Nephron (organoid): ENCODE measurements at regions not wholly inside any gene's neighbourhood (a gene's known extent, or its start where the extent isn't known, plus 50 kb on each side); places are given as distances from the start of the nearest gene placed in this dataset.

Experiments used
- H3K27ac Mint-ChIP-seq, 3 experiments: 2 replicates each; pipeline ENCODE4 v1.8.0; 2020; ENCODE audit warnings: mixed read lengths in 3 of 3, mild to moderate bottlenecking in 2 of 3, moderate library complexity in 1 of 3
- H3K27me3 Mint-ChIP-seq: 2 replicates; pipeline ENCODE4 v1.8.0; 2021; ENCODE audit warnings: low read depth, mild to moderate bottlenecking, moderate library complexity, mixed read lengths
- H3K36me3 Mint-ChIP-seq: 2 replicates; pipeline ENCODE4 v1.8.0; 2020; ENCODE audit warnings: low read depth, mixed read lengths
- H3K4me1 Mint-ChIP-seq: 2 replicates; pipeline ENCODE4 v1.8.0; 2020; ENCODE audit warnings: mixed read lengths
- H3K4me3 Mint-ChIP-seq, 3 experiments: 2 replicates each; pipeline ENCODE4 v1.8.0; 2020; ENCODE audit warnings: mild to moderate bottlenecking in 3 of 3, mixed read lengths in 3 of 3, moderate library complexity in 2 of 3
- H3K9me3 Mint-ChIP-seq: 2 replicates; pipeline ENCODE4 v1.8.0; 2020; ENCODE audit warnings: mixed read lengths
- TF ChIP-seq, protein P1 (sequence below), 3 experiments: fragments of 200-600 bp; sonication (generic); IDR thresholded peaks; one replicate each; pipeline ENCODE4 v1.5.0; 2021; ENCODE audit warnings: antibody characterized with exemption in 3 of 3; ENCODE audit not compliant: unreplicated experiment in 3 of 3

DNA sequence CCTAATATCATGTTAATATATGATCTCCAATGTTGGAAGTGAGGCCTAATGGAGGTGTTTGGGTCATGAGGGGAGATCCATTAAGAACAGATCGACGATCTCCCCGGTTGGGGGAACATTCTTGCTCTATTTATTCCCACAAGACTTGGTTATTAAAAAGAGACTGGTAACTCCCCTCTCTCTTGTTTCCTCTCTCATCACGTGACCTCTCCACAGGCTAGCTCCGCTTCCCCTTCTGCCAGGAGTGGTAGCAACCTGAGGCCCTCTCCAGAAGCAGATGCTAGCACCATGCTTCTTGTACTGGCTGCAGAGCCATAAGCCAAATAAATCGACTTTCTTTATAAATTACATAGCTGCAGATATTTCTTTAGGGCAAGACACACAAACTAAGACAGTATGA lies 794.4 kb downstream of the MTRR start:
- TF ChIP-seq, protein P1, sequence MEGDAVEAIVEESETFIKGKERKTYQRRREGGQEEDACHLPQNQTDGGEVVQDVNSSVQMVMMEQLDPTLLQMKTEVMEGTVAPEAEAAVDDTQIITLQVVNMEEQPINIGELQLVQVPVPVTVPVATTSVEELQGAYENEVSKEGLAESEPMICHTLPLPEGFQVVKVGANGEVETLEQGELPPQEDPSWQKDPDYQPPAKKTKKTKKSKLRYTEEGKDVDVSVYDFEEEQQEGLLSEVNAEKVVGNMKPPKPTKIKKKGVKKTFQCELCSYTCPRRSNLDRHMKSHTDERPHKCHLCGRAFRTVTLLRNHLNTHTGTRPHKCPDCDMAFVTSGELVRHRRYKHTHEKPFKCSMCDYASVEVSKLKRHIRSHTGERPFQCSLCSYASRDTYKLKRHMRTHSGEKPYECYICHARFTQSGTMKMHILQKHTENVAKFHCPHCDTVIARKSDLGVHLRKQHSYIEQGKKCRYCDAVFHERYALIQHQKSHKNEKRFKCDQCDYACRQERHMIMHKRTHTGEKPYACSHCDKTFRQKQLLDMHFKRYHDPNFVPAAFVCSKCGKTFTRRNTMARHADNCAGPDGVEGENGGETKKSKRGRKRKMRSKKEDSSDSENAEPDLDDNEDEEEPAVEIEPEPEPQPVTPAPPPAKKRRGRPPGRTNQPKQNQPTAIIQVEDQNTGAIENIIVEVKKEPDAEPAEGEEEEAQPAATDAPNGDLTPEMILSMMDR (IDR thresholded peaks at IDR 0.05; ENCODE audit: unreplicated experiment in 3 of 3): no peak
- Mint-ChIP-seq H3K27me3 (peaks cover 3% of the 10 kb centered on the region), H3K9me3 (no peaks in the 10 kb centered on the region), H3K4me1 (no peaks in the 10 kb centered on the region), H3K27ac (no peak overlapping the region), H3K4me3 (no peak overlapping the region), H3K36me3 (no peaks in the 10 kb centered on the region)

DNA sequence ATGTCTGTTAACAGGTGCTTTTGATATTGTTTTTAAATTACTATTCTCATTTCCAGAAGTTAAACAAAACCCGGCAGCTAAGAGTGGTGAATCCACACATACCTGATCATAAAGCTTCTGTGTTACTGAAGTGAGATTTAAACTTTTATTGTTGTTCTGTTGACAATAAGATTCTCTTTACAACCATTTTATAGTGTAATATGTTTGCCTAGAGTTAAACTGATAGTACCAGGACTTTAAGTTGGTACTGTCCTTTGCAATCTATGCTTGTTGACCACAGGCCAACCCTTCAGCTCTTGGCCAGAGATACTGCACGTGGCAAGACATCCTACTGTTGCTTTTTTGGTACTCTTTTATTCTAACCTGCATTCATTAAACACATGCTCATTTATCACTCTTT lies 806.2 kb downstream of the MTRR start:
- Mint-ChIP-seq H3K4me1 (no peaks in the 10 kb centered on the region), H3K27me3 (no peaks in the 10 kb centered on the region), H3K36me3 (no peaks in the 10 kb centered on the region), H3K9me3 (no peaks in the 10 kb centered on the region), H3K27ac (no peak overlapping the region), H3K4me3 (no peak overlapping the region)
- TF ChIP-seq, protein P1 (IDR thresholded peaks at IDR 0.05; ENCODE audit: unreplicated experiment in 3 of 3): no peak

DNA sequence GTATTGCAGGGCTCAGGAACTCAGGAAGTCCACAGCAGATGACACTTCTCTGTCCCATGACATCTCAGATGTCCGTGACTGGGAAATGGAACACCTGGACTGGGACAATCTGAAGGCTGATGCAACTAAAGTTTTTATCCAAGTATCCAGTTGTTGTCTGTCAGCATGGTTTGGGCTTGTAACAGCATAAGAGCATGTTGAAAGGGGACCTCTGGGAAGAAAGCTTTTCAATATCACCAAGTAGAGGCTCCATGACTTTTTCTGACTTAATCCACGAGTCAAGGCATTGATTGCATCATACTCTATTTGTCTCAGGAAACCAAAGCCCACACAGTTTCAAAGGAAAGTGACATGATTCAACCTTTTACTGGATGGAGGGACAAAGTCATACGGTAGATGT lies 807.7 kb downstream of the MTRR start:
- H3K27me3 Mint-ChIP-seq: no peaks in the 10 kb centered on the region
- H3K27ac Mint-ChIP-seq: no peak overlapping the region
- H3K4me1 Mint-ChIP-seq: no peaks in the 10 kb centered on the region
- no peak overlapping the region for H3K4me3 Mint-ChIP-seq
- TF ChIP-seq, protein P1 (IDR thresholded peaks at IDR 0.05; ENCODE audit: unreplicated experiment in 3 of 3): no peak
- no peaks in the 10 kb centered on the region for H3K36me3 Mint-ChIP-seq
- H3K9me3 Mint-ChIP-seq: no peaks in the 10 kb centered on the region

DNA sequence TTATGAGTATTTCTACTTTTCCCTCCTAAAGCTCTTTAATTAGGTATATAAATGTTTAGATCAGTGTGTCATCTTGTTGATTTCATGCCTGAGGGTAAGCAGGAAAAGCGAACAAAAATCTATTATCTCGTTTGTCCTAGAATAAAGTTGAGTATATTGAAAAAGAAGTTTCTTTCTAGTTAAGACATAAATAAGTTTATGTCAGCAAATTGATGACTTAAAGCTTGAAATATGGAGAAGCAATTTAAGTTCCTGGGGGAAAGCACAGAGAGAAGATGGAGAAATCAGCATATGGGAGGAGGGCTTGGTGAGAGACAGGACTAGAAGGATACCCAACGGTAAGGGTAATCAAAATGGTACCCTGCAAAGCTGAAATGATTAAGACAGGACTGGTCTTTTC lies 813.4 kb downstream of the MTRR start:
- Mint-ChIP-seq H3K36me3 (no peaks in the 10 kb centered on the region), H3K4me1 (no peaks in the 10 kb centered on the region), H3K27me3 (no peaks in the 10 kb centered on the region), H3K9me3 (no peaks in the 10 kb centered on the region), H3K27ac (no peak overlapping the region), H3K4me3 (no peak overlapping the region)
- TF ChIP-seq, protein P1 (IDR thresholded peaks at IDR 0.05; ENCODE audit: unreplicated experiment in 3 of 3): no peak

DNA sequence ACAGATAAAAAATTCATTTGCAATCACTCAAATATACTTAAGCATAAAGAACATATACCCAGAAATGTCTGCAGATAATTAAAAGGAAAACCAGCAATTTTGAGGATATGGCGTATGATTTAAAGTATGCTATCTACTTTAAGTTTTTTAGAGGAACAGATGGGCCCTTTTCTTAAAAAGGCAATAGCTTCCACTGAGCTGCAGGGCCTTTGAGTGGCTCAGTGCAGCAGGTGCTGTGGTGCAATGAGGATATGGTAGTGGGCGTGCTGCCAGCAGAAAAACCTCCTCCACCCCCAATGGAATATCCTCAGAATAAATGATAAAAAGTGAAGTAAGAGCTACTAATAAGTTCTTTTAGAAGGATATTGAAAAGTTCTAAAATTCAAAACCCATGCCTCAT lies 814.5 kb downstream of the MTRR start:
- Mint-ChIP-seq H3K36me3 (no peaks in the 10 kb centered on the region), H3K27ac (no peak overlapping the region), H3K27me3 (no peaks in the 10 kb centered on the region), H3K4me1 (no peaks in the 10 kb centered on the region), H3K9me3 (no peaks in the 10 kb centered on the region), H3K4me3 (no peak overlapping the region)
- TF ChIP-seq, protein P1 (IDR thresholded peaks at IDR 0.05; ENCODE audit: unreplicated experiment in 3 of 3): no peak

DNA sequence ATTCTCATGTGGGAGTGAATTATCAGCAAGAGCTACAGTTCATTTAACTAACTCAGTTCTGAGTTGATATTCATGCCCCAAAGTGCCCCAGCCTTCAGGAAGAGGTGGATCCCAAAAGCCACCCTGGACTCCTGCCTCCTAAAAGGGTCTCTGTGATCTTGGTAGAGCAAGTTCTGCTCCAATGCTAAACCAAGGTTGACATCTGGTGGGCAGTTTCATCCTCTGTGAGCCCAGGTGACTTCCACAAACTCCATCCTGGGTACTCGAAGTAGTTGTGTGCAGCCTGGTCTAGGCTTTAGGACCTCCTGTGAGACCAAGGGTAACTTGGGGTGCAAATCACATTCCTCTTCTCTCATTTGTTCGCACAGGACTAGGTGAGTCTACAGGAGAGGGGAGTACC lies 816.8 kb downstream of the MTRR start:
- TF ChIP-seq, protein P1 (IDR thresholded peaks at IDR 0.05; ENCODE audit: unreplicated experiment in 3 of 3): peak in 1 of 3 experiments; percentile 14
- H3K27me3 Mint-ChIP-seq: no peaks in the 10 kb centered on the region
- H3K27ac Mint-ChIP-seq: no peak overlapping the region
- H3K9me3 Mint-ChIP-seq: no peaks in the 10 kb centered on the region
- no peak overlapping the region for H3K4me3 Mint-ChIP-seq
- H3K4me1 Mint-ChIP-seq: no peaks in the 10 kb centered on the region
- no peaks in the 10 kb centered on the region for H3K36me3 Mint-ChIP-seq
